ENCODE measurements at regions not wholly inside any gene's neighbourhood (a gene's known extent, or its start where the extent isn't known, plus 50 kb on each side); places are given as distances from the start of the nearest gene placed in this dataset.
"Not testable (repeated sequence)": the region's sequence is repeated elsewhere in the genome, so short reads cannot be mapped to it uniquely, and the experiment has no call there.

- no peak for DNase-seq (ENCODE audit: low spot score)
These were observed 55.2 kb downstream of the RTL3 start for GRCh38 chrX:78603908-78604307.

GRCh38 chrX:78595901-78596502 is 63.1 kb downstream of the RTL3 start:
- DNase-seq (ENCODE audit: low spot score): no peak

- no peak for DNase-seq (ENCODE audit: low spot score)
These were observed 65.4 kb downstream of the RTL3 start for GRCh38 chrX:78593701-78594100.

- DNase-seq (ENCODE audit: low spot score): no peak
These were observed 67.1 kb downstream of the RTL3 start for GRCh38 chrX:78592030-78592429.

GRCh38 chrX:78574306-78574705 is 84.8 kb downstream of the RTL3 start:
- DNase-seq (ENCODE audit: low spot score): no peak

GRCh38 chrX:78573630-78574029 is 85.5 kb downstream of the RTL3 start:
- DNase-seq (ENCODE audit: low spot score): no peak

- no peak for DNase-seq (ENCODE audit: low spot score)
These were observed 87.3 kb downstream of the RTL3 start for GRCh38 chrX:78571849-78572248.

- DNase-seq (ENCODE audit: low spot score): peak; percentile 15
These were observed 103.6 kb downstream of the RTL3 start for GRCh38 chrX:78555401-78555980.

GRCh38 chrX:78552628-78553027 is 106.5 kb downstream of the RTL3 start:
- DNase-seq (ENCODE audit: low spot score): not testable (repeated sequence)

- no peak for DNase-seq (ENCODE audit: low spot score)
These were observed 111.1 kb downstream of the RTL3 start for GRCh38 chrX:78548012-78548411.

- DNase-seq (ENCODE audit: low spot score): no peak
These were observed 113.9 kb downstream of the RTL3 start for GRCh38 chrX:78545233-78545632.

- no peak for DNase-seq (ENCODE audit: low spot score)
These were observed 115.8 kb downstream of the RTL3 start for GRCh38 chrX:78543281-78543680.

GRCh38 chrX:78540171-78540570 is 119.0 kb downstream of the RTL3 start:
- DNase-seq (ENCODE audit: low spot score): no peak

- DNase-seq (ENCODE audit: low spot score): no peak
These were observed 124.9 kb downstream of the RTL3 start for GRCh38 chrX:78534221-78534620.

- no peak for DNase-seq (ENCODE audit: low spot score)
These were observed 126.8 kb downstream of the RTL3 start for GRCh38 chrX:78532363-78532762.

- DNase-seq (ENCODE audit: low spot score): no peak
These were observed 131.3 kb downstream of the RTL3 start for GRCh38 chrX:78527818-78528217.

GRCh38 chrX:78527263-78527662 is 131.9 kb downstream of the RTL3 start:
- peak; percentile 36 for DNase-seq (ENCODE audit: low spot score)

- DNase-seq (ENCODE audit: low spot score): no peak
These were observed 136.5 kb downstream of the RTL3 start for GRCh38 chrX:78522601-78523000.

- peak; percentile 79 for DNase-seq (ENCODE audit: low spot score)
These were observed 142.0 kb downstream of the RTL3 start for GRCh38 chrX:78517124-78517523.

GRCh38 chrX:78514852-78515251 is 144.3 kb downstream of the RTL3 start:
- peak; percentile 74 for DNase-seq (ENCODE audit: low spot score)

- DNase-seq (ENCODE audit: low spot score): no peak
These were observed 145.0 kb downstream of the RTL3 start for GRCh38 chrX:78513971-78514738.

- no peak for DNase-seq (ENCODE audit: low spot score)
These were observed 152.9 kb downstream of the RTL3 start for GRCh38 chrX:78506248-78506647.

GRCh38 chrX:78496483-78496882 is 162.6 kb downstream of the RTL3 start:
- no peak for DNase-seq (ENCODE audit: low spot score)

All from CD4-positive, alpha-beta T cell treated with Interleukin-15 for 4 hours (primary cell).